ENCODE measurements at regions not wholly inside any gene's neighbourhood (a gene's known extent, or its start where the extent isn't known, plus 50 kb on each side); places are given as distances from the start of the nearest gene placed in this dataset.

- no peak overlapping the region for H3K27ac Mint-ChIP-seq (ENCODE audit: unreplicated experiment)
- peaks cover 6% of the 10 kb centered on the region for H3K4me1 Mint-ChIP-seq (ENCODE audit: low read depth)
- H3K9me3 Mint-ChIP-seq (ENCODE audit: low read depth), result peaks cover 8% of the 10 kb centered on the region
- peaks cover 1% of the 10 kb centered on the region for H3K27me3 Mint-ChIP-seq (ENCODE audit: low read depth)
- DNase-seq (ENCODE audit: low spot score), result no peak
- H3K36me3 Mint-ChIP-seq (ENCODE audit: low read depth), result peaks cover 3% of the 10 kb centered on the region
- TF ChIP-seq CTCF (IDR thresholded peaks at IDR 0.05), result no peak
- H3K4me3 Mint-ChIP-seq (ENCODE audit: unreplicated experiment), result no peak overlapping the region
Observed at GRCh38 chr2:57973621-57974186, 72.9 kb upstream of the VRK2 start.

DNA sequence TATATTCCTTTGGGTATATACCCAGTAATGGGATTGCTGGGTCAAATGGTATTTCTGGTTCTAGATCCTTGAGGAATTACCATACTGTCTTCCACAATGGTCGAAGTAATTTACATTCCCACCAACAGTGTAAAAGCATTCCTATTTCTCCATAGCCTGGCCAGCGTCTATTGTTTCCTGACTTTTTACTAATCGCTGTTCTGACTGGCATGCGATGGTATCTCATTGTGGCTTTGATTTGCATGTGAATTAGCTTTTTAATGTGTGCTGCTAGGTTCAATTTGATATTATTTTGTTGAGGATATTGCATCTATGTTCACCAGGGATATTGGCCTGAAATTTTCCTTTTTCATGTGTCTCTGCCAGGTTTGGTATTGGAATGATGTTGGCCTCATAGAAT is 67.4 kb upstream of the VRK2 start:
- Mint-ChIP-seq H3K4me3 (ENCODE audit: unreplicated experiment) (no peak overlapping the region), H3K27me3 (ENCODE audit: low read depth) (no peaks in the 10 kb centered on the region), H3K4me1 (ENCODE audit: low read depth) (peaks cover 30% of the 10 kb centered on the region), H3K9me3 (ENCODE audit: low read depth) (peaks cover 14% of the 10 kb centered on the region), H3K36me3 (ENCODE audit: low read depth) (peaks cover 1% of the 10 kb centered on the region), H3K27ac (ENCODE audit: unreplicated experiment) (no peak overlapping the region)
- no peak for DNase-seq (ENCODE audit: low spot score)
- no peak for TF ChIP-seq CTCF (IDR thresholded peaks at IDR 0.05)

GRCh38 chr2:57981083-57981768 is 65.4 kb upstream of the VRK2 start:
- H3K4me3 Mint-ChIP-seq (ENCODE audit: unreplicated experiment), result no peak overlapping the region
- no peak for DNase-seq (ENCODE audit: low spot score)

GRCh38 chr2:57987835-57988573 is 58.6 kb upstream of the VRK2 start:
- no peaks in the 10 kb centered on the region for H3K36me3 Mint-ChIP-seq (ENCODE audit: low read depth)
- H3K4me3 Mint-ChIP-seq (ENCODE audit: unreplicated experiment), result no peak overlapping the region
- H3K27me3 Mint-ChIP-seq (ENCODE audit: low read depth), result no peaks in the 10 kb centered on the region
- H3K27ac Mint-ChIP-seq (ENCODE audit: unreplicated experiment), result no peak overlapping the region
- H3K9me3 Mint-ChIP-seq (ENCODE audit: low read depth), result no peaks in the 10 kb centered on the region
- no peak for TF ChIP-seq CTCF (IDR thresholded peaks at IDR 0.05)
- DNase-seq (ENCODE audit: low spot score), result no peak
- peaks cover 9% of the 10 kb centered on the region for H3K4me1 Mint-ChIP-seq (ENCODE audit: low read depth)

More at GRCh38 chr2:57981083-57981768, 65.4 kb upstream of the VRK2 start:
- Mint-ChIP-seq H3K27ac (ENCODE audit: unreplicated experiment) (peak overlapping the region; percentile 56), H3K27me3 (ENCODE audit: low read depth) (no peaks in the 10 kb centered on the region), H3K4me1 (ENCODE audit: low read depth) (peaks cover 29% of the 10 kb centered on the region), H3K36me3 (ENCODE audit: low read depth) (no peaks in the 10 kb centered on the region), H3K9me3 (ENCODE audit: low read depth) (peaks cover 14% of the 10 kb centered on the region)
- TF ChIP-seq CTCF (IDR thresholded peaks at IDR 0.05), result no peak

- peaks cover 9% of the 10 kb centered on the region for H3K4me1 Mint-ChIP-seq (ENCODE audit: low read depth)
- H3K27ac Mint-ChIP-seq (ENCODE audit: unreplicated experiment), result no peak overlapping the region
- H3K27me3 Mint-ChIP-seq (ENCODE audit: low read depth), result no peaks in the 10 kb centered on the region
- H3K9me3 Mint-ChIP-seq (ENCODE audit: low read depth), result no peaks in the 10 kb centered on the region
- no peak overlapping the region for H3K4me3 Mint-ChIP-seq (ENCODE audit: unreplicated experiment)
- no peak for TF ChIP-seq CTCF (IDR thresholded peaks at IDR 0.05)
- no peak for DNase-seq (ENCODE audit: low spot score)
- no peaks in the 10 kb centered on the region for H3K36me3 Mint-ChIP-seq (ENCODE audit: low read depth)
Observed at GRCh38 chr2:57990118-57990725, 56.4 kb upstream of the VRK2 start.
